ENCODE measurements at regions not wholly inside any gene's neighbourhood (a gene's known extent, or its start where the extent isn't known, plus 50 kb on each side); places are given as distances from the start of the nearest gene placed in this dataset.

DNA sequence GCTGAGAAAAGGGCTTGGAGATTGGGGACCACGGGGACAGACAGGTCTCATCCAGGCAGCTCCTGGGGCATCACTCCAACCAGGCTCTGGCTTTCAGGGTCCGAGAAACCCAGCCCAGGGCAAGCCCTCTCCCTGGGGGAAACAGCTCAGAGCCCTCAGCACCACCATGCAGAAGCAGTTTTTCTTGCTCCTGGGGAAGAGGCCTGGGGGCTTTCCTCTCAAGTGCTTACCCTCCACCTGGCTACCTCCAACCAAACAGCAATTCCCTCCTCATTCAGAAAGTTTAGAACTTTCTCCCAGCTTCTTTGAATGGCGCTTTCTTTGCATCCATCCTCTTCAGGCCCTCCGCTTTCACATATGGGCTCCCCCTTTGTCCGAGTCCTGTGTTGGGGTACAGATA, 110.4 kb upstream of the PHACTR3 start:
- TF ChIP-seq EZH2 (IDR thresholded peaks at IDR 0.05; ENCODE audit: insufficient read depth, poor library complexity, severe bottlenecking) = no peak
- TF ChIP-seq EZH2phosphoT487 (IDR thresholded peaks at IDR 0.05; ENCODE audit: insufficient read depth, low read depth) = no peak
